ENCODE measurements at regions not wholly inside any gene's neighbourhood (a gene's known extent, or its start where the extent isn't known, plus 50 kb on each side); places are given as distances from the start of the nearest gene placed in this dataset.

GRCh38 chr2:16855183-16855582 is 189.5 kb upstream of the CYRIA start:
- Histone ChIP-seq H3K27ac (ENCODE audit: control insufficient read depth, insufficient read depth, low read length) (no peak overlapping the region), H3K4me3 (ENCODE audit: control insufficient read depth in 2 of 3, extremely low read depth in 1 of 3, insufficient read depth in 2 of 3, low read depth in 1 of 3, low read length in 3 of 3) (no peak overlapping the region), H3K9me3 (ENCODE audit: control insufficient read depth, low read depth, low read length) (no peaks in the 10 kb centered on the region), H3K4me1 (ENCODE audit: control insufficient read depth, extremely low read depth, insufficient read depth, low read length) (no peaks in the 10 kb centered on the region), H2AFZ (ENCODE audit: control insufficient read depth, low read length) (no peak overlapping the region), H3K4me2 (ENCODE audit: control insufficient read depth, extremely low read depth, insufficient read depth, low read depth, low read length) (no peak overlapping the region), H3K27me3 (ENCODE audit: control insufficient read depth, extremely low read depth, insufficient read depth, low read length) (no peaks in the 10 kb centered on the region), H3K9me1 (ENCODE audit: control insufficient read depth, extremely low read depth, insufficient read depth, low read length) (no peaks in the 10 kb centered on the region), H3K36me3 (ENCODE audit: control insufficient read depth in 2 of 2, extremely low read depth in 1 of 2, insufficient read depth in 2 of 2, low read length in 2 of 2) (no peaks in the 10 kb centered on the region), H3K79me2 (ENCODE audit: control insufficient read depth, insufficient read depth, low read length) (no peaks in the 10 kb centered on the region), H3K9ac (ENCODE audit: control insufficient read depth, extremely low read depth, insufficient read depth, low read length) (no peak overlapping the region), H4K20me1 (ENCODE audit: control insufficient read depth, extremely low read depth, insufficient read depth, low read length) (no peaks in the 10 kb centered on the region)
- dilution Hi-C loops (cut with MboI; ENCODE audit: extremely low pct_ligation_motif_present, low sequenced_read_pairs): no loop called here
- no peak for FAIRE-seq
- DNase-seq (ENCODE audit: low read depth, low spot score): no peak
- TF ChIP-seq CTCF (optimal IDR thresholded peaks at IDR 0.05 in 1 of 3, IDR thresholded peaks at IDR 0.05 in 1 of 3, conservative IDR thresholded peaks at IDR 0.05 in 1 of 3; ENCODE audit: extremely low read depth in 1 of 3, insufficient read depth in 2 of 3, low read length in 3 of 3): no peak
- no peak for TF ChIP-seq EZH2 (IDR thresholded peaks at IDR 0.05; ENCODE audit: low read length)

GRCh38 chr2:16853088-16853487 is 187.5 kb upstream of the CYRIA start:
- Histone ChIP-seq H3K9ac (ENCODE audit: control insufficient read depth, extremely low read depth, insufficient read depth, low read length) (no peak overlapping the region), H2AFZ (ENCODE audit: control insufficient read depth, low read length) (no peak overlapping the region), H3K4me2 (ENCODE audit: control insufficient read depth, extremely low read depth, insufficient read depth, low read depth, low read length) (no peak overlapping the region), H3K9me3 (ENCODE audit: control insufficient read depth, low read depth, low read length) (no peaks in the 10 kb centered on the region), H3K36me3 (ENCODE audit: control insufficient read depth in 2 of 2, extremely low read depth in 1 of 2, insufficient read depth in 2 of 2, low read length in 2 of 2) (no peaks in the 10 kb centered on the region), H4K20me1 (ENCODE audit: control insufficient read depth, extremely low read depth, insufficient read depth, low read length) (no peaks in the 10 kb centered on the region), H3K79me2 (ENCODE audit: control insufficient read depth, insufficient read depth, low read length) (no peaks in the 10 kb centered on the region), H3K27me3 (ENCODE audit: control insufficient read depth, extremely low read depth, insufficient read depth, low read length) (no peaks in the 10 kb centered on the region), H3K27ac (ENCODE audit: control insufficient read depth, insufficient read depth, low read length) (no peak overlapping the region), H3K4me3 (ENCODE audit: control insufficient read depth in 2 of 3, extremely low read depth in 1 of 3, insufficient read depth in 2 of 3, low read depth in 1 of 3, low read length in 3 of 3) (no peak overlapping the region), H3K9me1 (ENCODE audit: control insufficient read depth, extremely low read depth, insufficient read depth, low read length) (no peaks in the 10 kb centered on the region), H3K4me1 (ENCODE audit: control insufficient read depth, extremely low read depth, insufficient read depth, low read length) (no peaks in the 10 kb centered on the region)
- FAIRE-seq (no peak), DNase-seq (ENCODE audit: low read depth, low spot score) (no peak)
- dilution Hi-C loops (cut with MboI; ENCODE audit: extremely low pct_ligation_motif_present, low sequenced_read_pairs): no loop called here
- TF ChIP-seq CTCF (optimal IDR thresholded peaks at IDR 0.05 in 1 of 3, IDR thresholded peaks at IDR 0.05 in 1 of 3, conservative IDR thresholded peaks at IDR 0.05 in 1 of 3; ENCODE audit: extremely low read depth in 1 of 3, insufficient read depth in 2 of 3, low read length in 3 of 3) (no peak), EZH2 (IDR thresholded peaks at IDR 0.05; ENCODE audit: low read length) (no peak)
